ENCODE measurements at regions not wholly inside any gene's neighbourhood (a gene's known extent, or its start where the extent isn't known, plus 50 kb on each side); places are given as distances from the start of the nearest gene placed in this dataset.

- no peak for TF ChIP-seq CTCF (IDR thresholded peaks at IDR 0.05; ENCODE audit: low read depth, low read length)
- DNase-seq (ENCODE audit: extremely low read depth, low read depth) = no peak
Observed at GRCh38 chr9:117473293-117473692, 58.4 kb upstream of the ASTN2 start.

GRCh38 chr9:117470902-117471301, 56.0 kb upstream of the ASTN2 start:
- DNase-seq (ENCODE audit: extremely low read depth, low read depth) = no peak
- no peak for TF ChIP-seq CTCF (IDR thresholded peaks at IDR 0.05; ENCODE audit: low read depth, low read length)

- no peak for TF ChIP-seq CTCF (IDR thresholded peaks at IDR 0.05; ENCODE audit: low read depth, low read length)
- no peak for DNase-seq (ENCODE audit: extremely low read depth, low read depth)
Observed at GRCh38 chr9:117470455-117470854, 55.6 kb upstream of the ASTN2 start.

GRCh38 chr9:117466111-117466510, 51.3 kb upstream of the ASTN2 start:
- TF ChIP-seq CTCF (IDR thresholded peaks at IDR 0.05; ENCODE audit: low read depth, low read length) = no peak

GRCh38 chr9:117465706-117466105, 50.8 kb upstream of the ASTN2 start:
- DNase-seq (ENCODE audit: extremely low read depth, low read depth) = no peak

More at GRCh38 chr9:117466111-117466510, 51.3 kb upstream of the ASTN2 start:
- no peak for DNase-seq (ENCODE audit: extremely low read depth, low read depth)

GRCh38 chr9:117464941-117465616, 50.2 kb upstream of the ASTN2 start:
- no peak for DNase-seq (ENCODE audit: extremely low read depth, low read depth)
- no peak for TF ChIP-seq CTCF (IDR thresholded peaks at IDR 0.05; ENCODE audit: low read depth, low read length)

More at GRCh38 chr9:117465706-117466105, 50.8 kb upstream of the ASTN2 start:
- TF ChIP-seq CTCF (IDR thresholded peaks at IDR 0.05; ENCODE audit: low read depth, low read length) = no peak

All from AG09319 (cell line).